GM04504 (cell line): ENCODE measurements at regions not wholly inside any gene's neighbourhood (a gene's known extent, or its start where the extent isn't known, plus 50 kb on each side); places are given as distances from the start of the nearest gene placed in this dataset.
"Not testable (repeated sequence)": the region's sequence is repeated elsewhere in the genome, so short reads cannot be mapped to it uniquely, and the experiment has no call there.

Experiments used
- DNase-seq: peaks from one replicate; pipeline ENCODE4 v3.0.0-alpha.2; 2012; ENCODE audit warnings: low read depth

GRCh38 chrX:47776292-47777006 is 60.3 kb upstream of the ZNF81 start:
- no peak for DNase-seq

DNA sequence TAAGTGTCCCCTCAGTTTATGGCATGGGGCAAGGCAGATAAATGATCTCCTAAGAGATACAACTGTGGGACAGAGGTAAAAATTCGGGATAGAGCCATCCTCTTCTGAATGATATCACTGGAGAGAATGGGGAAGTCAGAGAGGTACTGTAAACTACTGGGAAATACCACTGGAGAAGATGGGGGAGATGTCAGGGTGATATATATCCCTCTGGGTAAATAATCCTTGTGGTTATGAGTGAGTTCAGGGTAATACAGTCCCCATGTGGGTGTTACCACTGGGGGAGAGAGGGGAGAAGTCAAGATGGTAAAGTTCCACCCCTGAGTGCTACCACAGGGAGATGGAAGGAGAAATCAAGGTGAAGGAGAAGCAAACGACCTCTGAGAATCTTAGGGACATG is 63.9 kb upstream of the ZNF81 start:
- no peak for DNase-seq

DNA sequence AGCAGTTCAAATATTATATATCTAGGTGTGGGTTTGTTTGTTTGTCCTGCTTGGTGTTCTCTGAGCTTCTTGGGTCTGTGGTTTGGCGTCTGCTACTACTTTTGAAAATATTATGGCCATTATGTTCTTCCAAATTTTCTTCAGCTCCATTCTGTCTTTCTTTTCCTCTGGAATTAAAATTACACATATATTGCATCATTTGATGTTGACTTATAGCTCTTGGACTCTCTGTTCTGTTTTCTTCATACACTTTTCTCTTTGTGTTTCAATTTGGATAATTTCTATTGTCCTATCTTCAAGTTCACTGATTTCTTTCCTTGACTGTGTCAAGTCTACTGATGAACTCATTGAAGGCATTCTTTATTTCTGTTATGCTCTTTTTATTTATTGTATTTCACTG is 65.2 kb upstream of the ZNF81 start:
- no peak for DNase-seq

- DNase-seq: not testable (repeated sequence)
These were observed 73.9 kb upstream of the ZNF81 start for GRCh38 chrX:47762826-47763225.

GRCh38 chrX:47752685-47753084 is 84.0 kb upstream of the ZNF81 start:
- no peak for DNase-seq

DNA sequence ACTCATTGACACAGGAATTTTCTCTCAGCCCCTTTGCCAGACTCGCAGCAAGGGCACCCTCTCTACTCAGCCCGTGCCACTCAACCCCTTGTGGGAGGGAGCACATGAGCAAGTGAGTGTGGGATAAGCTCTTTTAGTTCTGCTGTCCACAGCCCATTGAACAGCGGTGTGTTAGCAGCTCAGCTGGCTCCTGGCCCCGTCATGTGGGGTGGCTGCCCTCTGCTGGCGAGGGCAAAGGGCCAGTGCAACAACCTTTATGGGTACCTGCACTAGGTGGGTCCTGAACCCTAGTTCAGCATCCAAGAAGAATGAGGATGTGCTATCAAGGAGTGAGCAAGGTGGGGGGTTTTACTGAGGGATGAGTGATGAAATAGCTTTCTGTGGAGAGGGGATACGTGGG is 85.0 kb upstream of the ZNF81 start:
- no peak for DNase-seq

- DNase-seq: no peak
These were observed 87.3 kb upstream of the ZNF81 start for GRCh38 chrX:47749185-47749967.

- no peak for DNase-seq
These were observed 88.1 kb upstream of the ZNF81 start for GRCh38 chrX:47748576-47748975.

- DNase-seq: no peak
These were observed 87.5 kb upstream of the UXT start for GRCh38 chrX:47746446-47746845.

GRCh38 chrX:47745416-47745815 is 86.4 kb upstream of the UXT start:
- DNase-seq: no peak

GRCh38 chrX:47743504-47743903 is 84.5 kb upstream of the UXT start:
- DNase-seq: peak; percentile 26

- not testable (repeated sequence) for DNase-seq
These were observed 79.9 kb upstream of the UXT start for GRCh38 chrX:47738870-47739269.

DNA sequence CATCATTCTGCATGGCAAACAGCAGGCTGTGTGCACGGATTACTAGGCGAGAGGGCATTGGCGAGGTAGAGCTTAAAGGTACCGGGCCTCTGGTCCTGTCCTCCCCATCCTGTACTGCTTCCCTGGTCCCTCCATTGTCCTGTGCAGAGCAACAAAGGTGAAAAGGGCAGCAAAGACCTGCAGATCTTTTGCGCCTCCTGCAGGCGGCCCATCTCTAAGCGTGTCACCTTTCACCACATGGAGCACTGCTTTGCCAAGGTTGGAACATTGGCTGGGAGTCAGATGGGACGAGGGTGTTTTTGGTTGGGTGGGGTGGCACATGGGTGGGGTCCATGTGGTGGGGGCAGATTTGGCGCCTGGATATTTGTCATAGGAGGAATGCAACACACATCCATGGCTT is 64.7 kb upstream of the UXT start:
- no peak for DNase-seq

DNA sequence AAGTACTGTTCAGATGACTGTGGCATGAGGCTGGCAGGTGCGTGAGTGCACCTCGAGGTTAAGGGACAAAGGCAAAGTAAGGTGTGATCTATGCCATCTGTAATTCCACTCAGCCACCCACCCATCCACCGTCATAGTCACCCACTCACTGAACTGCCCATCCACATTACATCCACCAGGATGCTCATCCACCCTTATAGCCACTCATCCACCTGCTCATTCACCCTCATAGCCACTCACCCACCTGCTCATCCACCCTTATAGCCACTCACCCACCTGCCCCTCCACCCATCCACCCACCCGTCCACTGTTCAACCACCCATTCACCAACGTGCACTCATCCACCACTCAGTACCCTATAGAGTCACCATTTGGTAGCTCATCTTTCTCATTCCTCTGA is 64.1 kb upstream of the UXT start:
- no peak for DNase-seq

GRCh38 chrX:47722260-47722659 is 63.3 kb upstream of the UXT start:
- no peak for DNase-seq

- DNase-seq: not testable (repeated sequence)
These were observed 56.1 kb upstream of the UXT start for GRCh38 chrX:47715078-47715477.

DNA sequence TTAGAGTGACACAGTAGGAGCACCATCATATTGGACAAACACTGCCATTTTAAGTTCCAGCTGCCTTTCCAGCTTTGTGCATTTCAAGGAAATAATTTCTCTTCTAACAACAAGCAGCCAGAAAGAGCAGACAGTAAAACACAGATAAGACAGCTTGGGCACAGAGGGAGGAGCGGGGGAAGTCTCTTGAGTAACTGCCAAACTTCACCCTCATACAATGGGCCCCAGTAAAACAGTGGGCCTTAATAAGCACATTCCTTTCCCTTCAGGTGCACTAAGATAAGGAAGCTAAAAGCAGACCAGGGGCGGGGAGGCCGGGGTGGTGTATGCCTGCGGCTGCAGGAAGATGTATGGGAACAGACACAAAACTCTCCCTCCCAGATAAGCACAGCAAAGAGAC is 53.7 kb upstream of the UXT start:
- not testable (repeated sequence) for DNase-seq

DNA sequence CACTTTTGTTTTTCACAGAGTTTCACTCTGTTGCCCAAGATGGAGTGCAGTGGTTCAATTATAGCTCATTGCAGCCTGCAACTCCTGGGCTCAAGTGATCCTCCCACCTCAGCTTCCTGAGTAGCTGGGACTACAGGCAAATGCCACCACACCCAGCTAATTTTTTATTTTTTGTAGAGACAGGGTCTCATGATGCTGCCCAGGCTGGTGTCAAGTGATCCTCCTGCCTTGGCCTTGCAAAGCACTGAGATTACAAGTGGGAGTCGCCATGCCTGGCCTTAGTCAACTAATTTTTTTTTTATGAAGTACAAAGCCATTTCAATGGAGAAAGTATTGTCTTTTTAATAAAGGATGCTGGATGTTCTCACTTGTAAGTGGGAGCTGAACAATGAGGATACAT is 51.3 kb upstream of the UXT start:
- no peak for DNase-seq
